Stimulated activated CD8-positive, alpha-beta memory T cell treated with anti-CD3 and anti-CD28 coated beads, Interleukin-15, amount 100 ng/mL, for 48 hours (primary cell): ENCODE measurements at regions not wholly inside any gene's neighbourhood (a gene's known extent, or its start where the extent isn't known, plus 50 kb on each side); places are given as distances from the start of the nearest gene placed in this dataset.
"Not testable (repeated sequence)": the region's sequence is repeated elsewhere in the genome, so short reads cannot be mapped to it uniquely, and the experiment has no call there.

Experiments
- DNase-seq, 2 donors: peaks; one replicate each; pipeline ENCODE4 v3.0.0-alpha.2; 2020; ENCODE audit warnings: low read depth in 2 of 2

DNA sequence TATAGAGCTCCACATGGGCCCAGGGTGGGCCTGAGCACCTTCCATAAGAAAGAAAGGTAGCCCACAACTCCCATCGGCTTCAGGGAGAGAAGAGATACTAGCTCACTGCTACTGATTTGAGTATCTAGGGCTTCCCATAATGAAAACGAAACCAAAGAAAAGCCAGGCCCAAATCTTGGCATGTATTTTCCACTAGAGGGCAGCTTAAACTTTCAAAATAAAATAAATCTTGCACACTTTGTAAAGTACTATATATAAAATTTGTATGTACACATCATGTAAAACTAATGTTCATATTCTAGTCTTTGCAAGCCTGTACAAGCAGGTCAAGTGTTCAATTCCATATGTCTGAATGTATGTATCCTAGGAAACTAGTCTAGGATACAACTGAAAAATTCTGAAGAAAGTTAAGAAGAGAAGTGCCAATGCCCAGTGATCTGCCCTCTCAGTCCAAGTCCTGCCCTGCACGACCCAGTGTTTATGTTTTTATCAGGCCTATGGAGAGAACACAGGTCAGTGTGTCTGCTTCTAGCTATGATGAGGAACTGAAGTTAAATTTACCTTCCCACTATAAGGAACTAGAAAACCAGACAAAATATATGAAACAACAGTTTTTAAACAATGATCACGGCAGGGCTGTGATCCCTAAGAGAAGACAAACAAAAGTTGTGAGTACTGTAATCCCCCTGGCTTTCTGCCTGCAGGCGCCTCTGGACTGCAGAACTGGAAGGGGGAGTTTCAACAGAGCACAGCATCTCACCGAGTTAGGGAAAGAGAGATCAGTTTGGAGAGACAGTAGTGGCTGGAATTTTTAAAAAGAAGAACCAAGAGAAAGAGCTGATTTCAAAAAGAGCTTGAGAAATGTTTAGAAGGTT, 475.7 kb downstream of the UQCRFS1 start:
- no peak for DNase-seq

- DNase-seq, result no peak
Measured at GRCh38 chr19:28736528-28736927, 476.4 kb downstream of the UQCRFS1 start.

- no peak for DNase-seq
Measured at GRCh38 chr19:28731577-28731976, 481.4 kb downstream of the UQCRFS1 start.

DNA sequence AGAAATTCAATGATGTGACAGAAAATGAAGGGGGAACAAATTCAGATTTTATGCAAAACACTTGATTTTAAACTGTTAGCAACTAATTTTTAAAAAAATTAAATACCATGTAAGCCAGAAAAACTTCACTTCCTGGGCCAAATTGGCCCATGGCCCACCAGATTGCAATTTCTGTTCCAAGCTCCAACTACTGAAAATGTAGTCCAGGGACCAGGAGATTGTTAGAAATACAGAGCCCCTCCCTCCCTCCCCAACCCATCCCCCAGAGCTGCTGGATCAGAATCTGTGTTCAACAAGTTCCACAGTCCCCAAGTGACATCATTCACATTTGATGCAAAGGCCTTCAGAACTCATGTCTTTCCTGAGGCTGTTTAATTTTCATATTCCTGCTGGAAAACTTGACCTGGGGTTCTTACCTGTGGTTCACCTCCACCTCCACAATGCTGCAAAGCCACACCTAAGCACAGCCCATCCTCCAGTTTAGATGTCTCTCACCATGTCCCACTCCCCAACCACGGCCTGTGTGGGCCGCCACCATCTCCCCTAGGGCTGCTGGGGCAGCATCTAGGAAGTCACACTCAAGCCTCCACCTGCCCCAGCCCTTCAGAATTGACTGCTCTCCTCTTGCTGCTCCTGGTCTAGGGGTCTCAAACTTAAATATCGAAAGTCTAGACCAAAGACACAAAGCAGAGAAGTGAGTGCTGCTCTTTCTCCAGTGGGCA, 482.0 kb downstream of the UQCRFS1 start:
- DNase-seq, result no peak

GRCh38 chr19:28727480-28728159, 485.3 kb downstream of the UQCRFS1 start:
- peak in 1 of 2 donors; percentile 19 for DNase-seq

DNA sequence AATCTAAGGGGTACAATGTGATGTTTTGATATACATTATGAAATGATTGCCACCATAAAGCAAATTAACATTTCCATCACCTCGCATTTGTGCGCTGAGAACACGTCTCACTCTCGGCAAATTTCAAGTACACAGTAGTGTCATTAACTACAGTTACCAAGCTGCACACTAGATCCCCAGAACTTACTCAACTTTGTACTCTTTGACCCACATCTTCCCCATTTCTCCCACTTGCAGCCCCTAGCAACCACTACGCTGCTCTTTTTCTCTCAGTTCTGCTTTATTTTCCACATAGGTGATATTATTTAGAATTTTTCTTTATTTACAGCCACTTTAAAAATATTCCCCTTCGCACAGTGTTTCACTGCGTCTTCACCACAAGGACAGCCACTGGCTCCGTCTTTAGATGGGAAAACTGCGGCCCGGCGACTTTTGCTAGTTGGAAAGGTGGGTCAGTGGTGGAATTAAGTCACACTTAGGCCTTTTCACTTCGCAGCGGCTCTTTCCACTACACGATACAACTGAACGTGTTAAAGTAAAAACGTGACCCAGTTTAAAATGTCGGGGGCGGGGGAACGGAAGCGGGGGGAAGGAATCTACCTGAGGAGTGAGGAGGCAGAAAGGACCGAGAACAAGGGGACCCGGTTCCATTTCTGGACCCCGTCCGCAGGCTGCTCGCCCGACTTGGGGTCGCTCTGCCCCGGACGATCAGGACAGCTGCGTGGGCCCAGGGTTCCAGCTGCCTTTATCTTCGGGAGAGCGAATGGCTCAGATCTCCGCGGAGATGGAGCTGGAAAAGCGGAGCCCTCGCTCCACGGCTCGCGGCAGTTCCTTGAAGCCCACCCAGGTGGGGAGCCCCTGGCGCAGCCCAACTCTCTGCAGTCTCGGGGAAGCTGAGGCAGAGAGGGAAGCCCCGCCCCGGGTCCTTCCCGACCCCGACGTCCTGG, 486.1 kb downstream of the UQCRFS1 start:
- no peak for DNase-seq

- no peak for DNase-seq
Measured at GRCh38 chr19:28718909-28719308, 494.0 kb downstream of the UQCRFS1 start.

GRCh38 chr19:28715157-28715556, 497.8 kb downstream of the UQCRFS1 start:
- no peak for DNase-seq

DNA sequence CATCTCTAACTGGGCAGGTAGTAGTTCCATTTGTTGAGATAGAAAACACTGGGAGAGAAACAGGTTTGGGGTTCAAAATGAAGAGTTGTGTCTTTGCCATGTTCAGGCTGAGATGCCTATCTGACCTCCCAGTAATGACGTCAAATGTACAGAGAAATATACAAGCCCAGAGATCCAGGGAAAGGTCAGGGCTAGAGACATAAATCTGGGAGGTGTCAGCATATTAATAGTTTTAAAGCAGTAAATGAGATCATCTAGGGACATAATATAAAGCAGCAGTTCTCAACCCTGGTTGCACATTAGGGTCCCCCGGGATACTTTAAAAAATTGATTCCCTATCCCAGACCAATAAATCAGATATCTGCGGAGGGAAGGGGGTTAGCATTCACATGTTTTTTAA, 501.5 kb downstream of the UQCRFS1 start:
- no peak for DNase-seq

DNA sequence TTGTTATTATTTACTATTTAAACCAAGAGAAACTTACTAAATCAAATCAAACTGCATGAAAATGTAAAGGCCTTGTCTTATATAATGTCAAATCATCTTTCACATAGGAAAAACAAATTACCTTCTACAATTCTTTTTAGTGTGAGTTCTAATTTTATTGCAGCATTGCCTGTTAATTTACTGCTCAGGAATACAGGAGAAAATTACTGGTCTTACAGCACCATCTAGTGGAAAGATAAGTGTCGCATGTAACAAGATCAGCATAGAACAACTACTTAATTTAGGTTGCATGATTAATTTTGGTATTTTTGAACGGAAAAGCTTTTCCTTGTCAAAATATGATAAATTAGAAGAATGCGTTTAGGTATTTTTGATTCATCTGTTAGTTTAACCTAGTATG, 502.7 kb downstream of the UQCRFS1 start:
- no peak for DNase-seq

GRCh38 chr19:28706693-28707092, 506.3 kb downstream of the UQCRFS1 start:
- no peak for DNase-seq

GRCh38 chr19:28705008-28705407, 507.9 kb downstream of the UQCRFS1 start:
- no peak for DNase-seq

DNA sequence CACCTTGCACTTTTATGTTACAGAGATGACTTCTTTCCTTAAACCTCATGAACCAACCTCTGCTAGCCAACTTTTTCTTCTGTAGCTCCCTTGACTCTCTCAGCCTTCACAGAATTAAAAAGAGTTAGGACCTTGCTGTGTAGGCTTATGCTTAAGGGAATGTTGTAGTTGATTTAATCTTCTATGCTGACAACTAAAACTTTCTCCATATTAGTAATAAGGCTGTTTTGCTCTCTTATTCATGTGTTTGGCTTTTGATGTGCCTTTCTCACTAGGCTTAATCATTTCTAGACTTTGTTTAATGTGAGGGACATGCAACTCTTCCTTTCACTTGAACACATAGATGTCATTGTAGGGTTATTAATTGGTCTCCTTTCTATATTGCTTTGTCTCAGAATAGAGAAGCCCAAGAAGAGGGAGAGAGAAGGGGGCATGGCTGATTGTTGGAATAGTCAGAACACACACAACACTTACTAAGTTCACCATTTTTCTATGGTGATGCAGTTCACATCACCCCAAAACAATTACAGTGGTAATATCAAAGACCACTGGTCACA, 509.5 kb downstream of the UQCRFS1 start:
- no peak for DNase-seq

GRCh38 chr19:28701491-28701890, 511.5 kb downstream of the UQCRFS1 start:
- no peak for DNase-seq

GRCh38 chr19:28700176-28700575, 512.8 kb downstream of the UQCRFS1 start:
- no peak for DNase-seq

- no peak for DNase-seq
Measured at GRCh38 chr19:28697308-28697707, 515.6 kb downstream of the UQCRFS1 start.

DNA sequence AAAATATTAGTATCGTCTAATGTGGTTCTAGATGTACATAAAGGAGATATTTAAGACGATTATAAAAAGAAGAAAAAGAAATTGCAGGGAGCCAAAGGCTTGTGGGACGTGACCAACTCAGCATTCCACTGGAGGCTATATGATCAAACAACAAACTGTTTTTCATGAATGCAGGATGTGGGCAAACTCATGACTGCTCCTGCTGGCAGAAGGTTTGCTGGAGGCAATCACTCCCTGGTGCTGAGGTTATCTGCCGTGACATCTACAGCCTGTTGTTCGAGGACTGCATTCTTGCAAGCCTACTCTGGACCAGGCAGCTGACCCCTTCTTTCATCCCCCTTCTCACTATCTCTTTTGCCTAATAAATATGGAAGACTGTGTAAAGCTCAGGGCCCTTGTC, 518.1 kb downstream of the UQCRFS1 start:
- DNase-seq, result no peak

- DNase-seq, result no peak
Measured at GRCh38 chr19:28691683-28692082, 521.3 kb downstream of the UQCRFS1 start.

DNA sequence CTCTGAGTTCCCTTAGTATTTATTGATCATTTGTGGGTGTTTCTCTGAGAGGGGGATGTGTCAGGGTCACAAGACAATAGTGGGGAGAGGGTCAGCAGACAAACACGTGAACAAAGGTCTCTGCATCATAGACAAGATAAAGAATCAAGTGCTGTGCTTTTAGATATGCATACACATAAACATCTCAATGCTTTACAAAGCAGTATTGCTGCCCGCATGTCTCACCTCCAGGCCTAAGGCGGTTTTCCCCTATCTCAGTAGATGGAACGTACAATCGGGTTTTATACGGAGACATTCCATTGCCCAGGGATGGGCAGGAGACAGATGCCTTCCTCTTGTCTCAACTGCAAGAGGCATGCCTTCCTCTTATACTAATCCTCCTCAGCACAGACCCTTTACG, 523.5 kb downstream of the UQCRFS1 start:
- DNase-seq, result not testable (repeated sequence)

GRCh38 chr19:28687296-28687695, 525.7 kb downstream of the UQCRFS1 start:
- no peak for DNase-seq

DNA sequence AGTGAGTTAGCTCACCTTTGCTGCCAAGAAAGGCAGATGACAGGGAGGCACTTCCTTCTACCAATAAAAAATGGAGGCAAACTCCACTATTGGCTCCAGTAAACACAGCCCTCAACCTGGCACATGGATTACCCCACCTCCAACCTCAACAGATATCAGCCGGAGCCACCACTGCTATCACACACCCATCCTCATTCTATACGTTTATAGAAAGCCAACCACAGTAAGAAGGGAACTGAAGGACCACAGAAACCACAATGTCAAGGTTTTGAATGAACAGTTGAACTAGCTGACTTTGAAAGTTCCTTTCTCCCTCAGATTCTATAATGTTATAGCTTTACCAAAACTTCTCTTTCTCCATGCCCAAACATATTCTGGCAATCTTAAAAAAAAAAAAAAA, 526.2 kb downstream of the UQCRFS1 start:
- no peak for DNase-seq
